ENCODE measurements at regions not wholly inside any gene's neighbourhood (a gene's known extent, or its start where the extent isn't known, plus 50 kb on each side); places are given as distances from the start of the nearest gene placed in this dataset.

DNA sequence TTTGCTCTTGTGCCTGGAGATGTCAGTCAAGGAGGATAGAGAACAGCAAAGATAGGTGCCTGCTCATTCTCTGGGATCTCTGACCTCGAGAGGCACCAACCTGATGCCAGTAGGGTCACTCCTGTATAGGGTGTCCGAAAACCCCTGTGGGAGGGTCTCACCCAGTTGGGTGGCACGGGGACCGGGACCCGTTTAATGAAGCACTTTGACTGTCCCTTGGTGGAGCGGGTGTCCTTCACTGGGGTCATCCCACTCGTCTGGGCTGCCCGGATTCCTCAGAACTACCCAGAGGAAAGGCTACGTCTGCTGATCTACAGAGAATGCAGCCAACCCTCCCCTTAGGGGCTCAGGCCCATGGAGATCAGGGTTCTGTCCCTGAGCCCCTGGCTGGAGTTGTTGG is 157.6 kb downstream of the CAPZA3 start:
- Histone ChIP-seq H3K36me3 (ENCODE audit: insufficient read depth, low read length) (no peaks in the 10 kb centered on the region), H2AFZ (ENCODE audit: low read depth, low read length) (no peak overlapping the region), H3K9ac (ENCODE audit: low read length) (no peak overlapping the region), H4K20me1 (ENCODE audit: insufficient read depth) (no peaks in the 10 kb centered on the region), H3K9me3 (ENCODE audit: low read length) (peaks cover 2% of the 10 kb centered on the region), H3K79me2 (replicated peaks; ENCODE audit: insufficient read depth, low read length) (no peaks in the 10 kb centered on the region), H3K27ac (ENCODE audit: low read length) (no peak overlapping the region), H3F3A (ENCODE audit: insufficient read depth, low read length, poor library complexity, severe bottlenecking) (no peaks in the 10 kb centered on the region), H3K9me2 (ENCODE audit: insufficient read depth, low read length) (no peaks in the 10 kb centered on the region), H3K4me3 (ENCODE audit: low read length) (no peak overlapping the region), H3K4me2 (ENCODE audit: low read length) (no peak overlapping the region), H3K27me3 (ENCODE audit: insufficient read depth, low read depth, low read length) (no peaks in the 10 kb centered on the region)
- TF ChIP-seq CTCF (IDR thresholded peaks at IDR 0.05; ENCODE audit: poor library complexity, severe bottlenecking) (no peak), POLR2AphosphoS5 (IDR thresholded peaks at IDR 0.05) (no peak), EZH2 (IDR thresholded peaks at IDR 0.05; ENCODE audit: borderline replicate concordance, insufficient read depth, low read length, poor library complexity, severe bottlenecking) (no peak), EP300 (conservative IDR thresholded peaks at IDR 0.05; ENCODE audit: poor library complexity, severe bottlenecking) (no peak), SMC3 (conservative IDR thresholded peaks at IDR 0.05; ENCODE audit: poor library complexity) (no peak), MXI1 (conservative IDR thresholded peaks at IDR 0.05; ENCODE audit: poor library complexity, severe bottlenecking) (no peak), TAF1 (IDR thresholded peaks at IDR 0.05; ENCODE audit: low read depth) (no peak), RAD21 (conservative IDR thresholded peaks at IDR 0.05) (no peak)
- TF ChIP-seq, protein P1, sequence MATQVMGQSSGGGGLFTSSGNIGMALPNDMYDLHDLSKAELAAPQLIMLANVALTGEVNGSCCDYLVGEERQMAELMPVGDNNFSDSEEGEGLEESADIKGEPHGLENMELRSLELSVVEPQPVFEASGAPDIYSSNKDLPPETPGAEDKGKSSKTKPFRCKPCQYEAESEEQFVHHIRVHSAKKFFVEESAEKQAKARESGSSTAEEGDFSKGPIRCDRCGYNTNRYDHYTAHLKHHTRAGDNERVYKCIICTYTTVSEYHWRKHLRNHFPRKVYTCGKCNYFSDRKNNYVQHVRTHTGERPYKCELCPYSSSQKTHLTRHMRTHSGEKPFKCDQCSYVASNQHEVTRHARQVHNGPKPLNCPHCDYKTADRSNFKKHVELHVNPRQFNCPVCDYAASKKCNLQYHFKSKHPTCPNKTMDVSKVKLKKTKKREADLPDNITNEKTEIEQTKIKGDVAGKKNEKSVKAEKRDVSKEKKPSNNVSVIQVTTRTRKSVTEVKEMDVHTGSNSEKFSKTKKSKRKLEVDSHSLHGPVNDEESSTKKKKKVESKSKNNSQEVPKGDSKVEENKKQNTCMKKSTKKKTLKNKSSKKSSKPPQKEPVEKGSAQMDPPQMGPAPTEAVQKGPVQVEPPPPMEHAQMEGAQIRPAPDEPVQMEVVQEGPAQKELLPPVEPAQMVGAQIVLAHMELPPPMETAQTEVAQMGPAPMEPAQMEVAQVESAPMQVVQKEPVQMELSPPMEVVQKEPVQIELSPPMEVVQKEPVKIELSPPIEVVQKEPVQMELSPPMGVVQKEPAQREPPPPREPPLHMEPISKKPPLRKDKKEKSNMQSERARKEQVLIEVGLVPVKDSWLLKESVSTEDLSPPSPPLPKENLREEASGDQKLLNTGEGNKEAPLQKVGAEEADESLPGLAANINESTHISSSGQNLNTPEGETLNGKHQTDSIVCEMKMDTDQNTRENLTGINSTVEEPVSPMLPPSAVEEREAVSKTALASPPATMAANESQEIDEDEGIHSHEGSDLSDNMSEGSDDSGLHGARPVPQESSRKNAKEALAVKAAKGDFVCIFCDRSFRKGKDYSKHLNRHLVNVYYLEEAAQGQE (IDR thresholded peaks at IDR 0.05; ENCODE audit: borderline replicate concordance) = no peak

DNA sequence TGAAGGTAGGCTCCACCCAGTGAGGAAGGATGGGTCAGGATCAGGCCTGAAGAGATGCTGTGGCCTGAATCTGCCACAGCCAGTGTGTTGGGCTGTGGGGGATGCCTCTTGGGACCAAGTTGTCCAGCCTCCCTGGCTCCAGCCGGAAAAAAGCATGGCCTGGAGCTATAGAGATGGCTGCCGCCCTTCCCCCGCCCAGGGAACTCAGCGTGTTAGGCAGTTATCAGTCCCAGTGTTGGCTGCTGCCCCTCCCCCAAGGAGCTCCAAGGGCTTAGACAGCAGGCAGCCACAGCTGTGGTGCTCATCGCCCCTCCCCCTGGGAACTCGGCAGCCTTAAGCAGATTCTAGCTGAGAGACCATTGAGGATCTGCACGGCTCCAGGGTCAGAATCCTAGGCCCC is 158.0 kb downstream of the CAPZA3 start:
- H2AFZ ChIP-seq (ENCODE audit: low read depth, low read length) = no peak overlapping the region
- H3K36me3 ChIP-seq (ENCODE audit: insufficient read depth, low read length) = no peaks in the 10 kb centered on the region
- peaks cover 2% of the 10 kb centered on the region for H3K9me3 ChIP-seq (ENCODE audit: low read length)
- H3K27ac ChIP-seq (ENCODE audit: low read length) = no peak overlapping the region
- H3K9me2 ChIP-seq (ENCODE audit: insufficient read depth, low read length) = no peaks in the 10 kb centered on the region
- H3K4me3 ChIP-seq (ENCODE audit: low read length) = no peak overlapping the region
- H3K27me3 ChIP-seq (ENCODE audit: insufficient read depth, low read depth, low read length) = no peaks in the 10 kb centered on the region
- H3K4me2 ChIP-seq (ENCODE audit: low read length) = no peak overlapping the region
- H3F3A ChIP-seq (ENCODE audit: insufficient read depth, low read length, poor library complexity, severe bottlenecking) = no peaks in the 10 kb centered on the region
- H3K9ac ChIP-seq (ENCODE audit: low read length) = no peak overlapping the region
- no peaks in the 10 kb centered on the region for H4K20me1 ChIP-seq (ENCODE audit: insufficient read depth)
- H3K79me2 ChIP-seq (replicated peaks; ENCODE audit: insufficient read depth, low read length) = no peaks in the 10 kb centered on the region
- TF ChIP-seq EZH2 (IDR thresholded peaks at IDR 0.05; ENCODE audit: borderline replicate concordance, insufficient read depth, low read length, poor library complexity, severe bottlenecking) (no peak), MXI1 (conservative IDR thresholded peaks at IDR 0.05; ENCODE audit: poor library complexity, severe bottlenecking) (no peak), EP300 (conservative IDR thresholded peaks at IDR 0.05; ENCODE audit: poor library complexity, severe bottlenecking) (no peak), RAD21 (conservative IDR thresholded peaks at IDR 0.05) (no peak), POLR2AphosphoS5 (IDR thresholded peaks at IDR 0.05) (no peak), TAF1 (IDR thresholded peaks at IDR 0.05; ENCODE audit: low read depth) (no peak), SMC3 (conservative IDR thresholded peaks at IDR 0.05; ENCODE audit: poor library complexity) (no peak), CTCF (IDR thresholded peaks at IDR 0.05; ENCODE audit: poor library complexity, severe bottlenecking) (no peak)
- TF ChIP-seq, protein P1 (IDR thresholded peaks at IDR 0.05; ENCODE audit: borderline replicate concordance) = no peak
